ENCODE measurements at regions not wholly inside any gene's neighbourhood (a gene's known extent, or its start where the extent isn't known, plus 50 kb on each side); places are given as distances from the start of the nearest gene placed in this dataset.
"Not testable (repeated sequence)": the region's sequence is repeated elsewhere in the genome, so short reads cannot be mapped to it uniquely, and the experiment has no call there.

- Histone ChIP-seq H3K27me3 (ENCODE audit: control insufficient read depth, insufficient read depth, low read length) (no peaks in the 10 kb centered on the region), H3K9ac (ENCODE audit: low read length) (no peak overlapping the region), H3K36me3 (ENCODE audit: control insufficient read depth, insufficient read depth, low read length) (no peaks in the 10 kb centered on the region), H3K4me3 (ENCODE audit: low read length) (no peak overlapping the region), H3K4me1 (ENCODE audit: control insufficient read depth, insufficient read depth, low read length) (no peaks in the 10 kb centered on the region), H3K9me3 (ENCODE audit: control insufficient read depth, low read length) (no peaks in the 10 kb centered on the region)
Measured at GRCh38 chr5:2001300-2001699, 118.6 kb upstream of the IRX4 start.

DNA sequence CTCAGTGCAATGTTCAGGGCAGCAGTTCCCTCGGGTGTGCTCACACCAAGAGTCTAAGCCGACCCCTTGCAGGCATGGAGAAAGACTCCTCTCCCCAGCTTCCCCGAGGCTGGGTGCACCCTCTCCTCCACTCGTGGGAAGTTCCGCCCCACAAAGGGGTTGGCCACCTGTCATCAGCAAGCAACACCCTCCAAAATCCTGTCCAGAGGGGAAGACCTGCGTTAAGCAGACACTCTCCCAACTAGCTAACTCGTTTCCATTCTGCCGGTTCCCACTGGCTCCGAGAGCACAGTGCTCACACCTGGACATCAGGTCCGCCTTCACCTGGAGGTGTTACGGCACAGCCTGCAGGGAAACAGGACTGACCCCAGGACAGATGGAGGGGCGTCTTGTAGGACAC, 117.9 kb upstream of the IRX4 start:
- Histone ChIP-seq H3K9me3 (ENCODE audit: control insufficient read depth, low read length) (no peaks in the 10 kb centered on the region), H3K4me3 (ENCODE audit: low read length) (no peak overlapping the region), H3K9ac (ENCODE audit: low read length) (no peak overlapping the region), H3K27me3 (ENCODE audit: control insufficient read depth, insufficient read depth, low read length) (no peaks in the 10 kb centered on the region), H3K36me3 (ENCODE audit: control insufficient read depth, insufficient read depth, low read length) (no peaks in the 10 kb centered on the region), H3K4me1 (ENCODE audit: control insufficient read depth, insufficient read depth, low read length) (no peaks in the 10 kb centered on the region)

DNA sequence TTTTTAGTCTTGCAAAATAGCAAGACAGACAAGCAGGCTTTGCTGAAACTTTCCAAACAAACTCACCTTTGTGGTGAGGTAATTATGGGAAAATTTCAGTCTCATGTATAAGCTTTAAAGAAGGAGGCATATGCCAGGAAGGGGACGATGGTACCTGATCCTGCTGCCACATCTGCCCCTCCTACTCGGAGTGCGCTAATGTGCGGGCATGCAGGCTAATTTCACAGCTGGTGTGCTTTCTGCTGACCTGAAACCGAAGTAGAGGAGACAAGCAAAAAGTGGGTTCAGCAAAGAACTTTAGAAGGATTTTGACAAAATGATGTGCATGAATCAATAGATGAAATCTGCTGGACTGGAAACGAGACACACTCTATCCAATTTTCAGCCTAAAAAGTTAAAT, 117.1 kb upstream of the IRX4 start:
- Histone ChIP-seq H3K9me3 (ENCODE audit: control insufficient read depth, low read length) (no peaks in the 10 kb centered on the region), H3K9ac (ENCODE audit: low read length) (no peak overlapping the region), H3K4me1 (ENCODE audit: control insufficient read depth, insufficient read depth, low read length) (no peaks in the 10 kb centered on the region), H3K36me3 (ENCODE audit: control insufficient read depth, insufficient read depth, low read length) (no peaks in the 10 kb centered on the region), H3K4me3 (ENCODE audit: low read length) (no peak overlapping the region), H3K27me3 (ENCODE audit: control insufficient read depth, insufficient read depth, low read length) (no peaks in the 10 kb centered on the region)

GRCh38 chr5:1998716-1999317, 116.1 kb upstream of the IRX4 start:
- Histone ChIP-seq H3K27me3 (ENCODE audit: control insufficient read depth, insufficient read depth, low read length) (no peaks in the 10 kb centered on the region), H3K9ac (ENCODE audit: low read length) (no peak overlapping the region), H3K36me3 (ENCODE audit: control insufficient read depth, insufficient read depth, low read length) (no peaks in the 10 kb centered on the region), H3K4me1 (ENCODE audit: control insufficient read depth, insufficient read depth, low read length) (no peaks in the 10 kb centered on the region), H3K4me3 (ENCODE audit: low read length) (no peak overlapping the region), H3K9me3 (ENCODE audit: control insufficient read depth, low read length) (no peaks in the 10 kb centered on the region)

GRCh38 chr5:1998348-1998669, 115.6 kb upstream of the IRX4 start:
- Histone ChIP-seq H3K4me1 (ENCODE audit: control insufficient read depth, insufficient read depth, low read length) (no peaks in the 10 kb centered on the region), H3K27me3 (ENCODE audit: control insufficient read depth, insufficient read depth, low read length) (no peaks in the 10 kb centered on the region), H3K36me3 (ENCODE audit: control insufficient read depth, insufficient read depth, low read length) (no peaks in the 10 kb centered on the region), H3K4me3 (ENCODE audit: low read length) (no peak overlapping the region), H3K9ac (ENCODE audit: low read length) (no peak overlapping the region), H3K9me3 (ENCODE audit: control insufficient read depth, low read length) (no peaks in the 10 kb centered on the region)

DNA sequence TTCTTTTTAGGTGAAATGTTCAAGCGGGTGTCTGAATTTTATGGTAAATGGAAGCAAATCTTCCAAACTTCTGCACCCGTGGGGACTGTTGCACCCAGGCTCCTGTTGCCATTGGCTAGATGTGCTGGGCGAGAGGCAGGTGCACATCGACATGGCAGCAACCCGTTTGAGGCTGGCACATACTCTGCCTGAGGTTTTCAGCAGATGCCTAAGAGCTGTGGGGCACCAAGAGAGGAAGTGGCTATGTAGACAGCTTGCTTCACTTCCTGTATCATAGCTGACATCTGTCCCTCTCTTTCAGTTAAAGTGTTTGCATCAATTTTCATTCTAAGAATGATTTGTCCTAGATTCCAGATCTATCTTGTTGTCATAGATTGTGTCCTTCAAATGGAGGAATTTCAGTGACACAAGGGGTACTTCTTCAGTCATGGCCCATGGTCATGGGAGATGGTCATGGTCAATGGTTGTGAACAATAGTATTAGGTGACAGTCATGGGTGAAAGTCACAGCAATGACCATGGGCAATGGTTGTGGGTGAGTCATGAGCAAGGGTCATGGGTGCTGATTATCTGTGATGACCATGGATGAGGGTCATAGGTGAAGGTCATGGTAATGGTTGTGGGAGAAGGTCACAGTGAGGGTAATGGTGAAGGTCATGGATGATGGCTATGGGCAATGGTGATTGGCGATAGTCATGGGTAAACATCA, 115.1 kb upstream of the IRX4 start:
- Histone ChIP-seq H3K36me3 (ENCODE audit: control insufficient read depth, insufficient read depth, low read length) (no peaks in the 10 kb centered on the region), H3K27me3 (ENCODE audit: control insufficient read depth, insufficient read depth, low read length) (no peaks in the 10 kb centered on the region), H3K9ac (ENCODE audit: low read length) (no peak overlapping the region), H3K4me3 (ENCODE audit: low read length) (no peak overlapping the region), H3K4me1 (ENCODE audit: control insufficient read depth, insufficient read depth, low read length) (no peaks in the 10 kb centered on the region), H3K9me3 (ENCODE audit: control insufficient read depth, low read length) (no peaks in the 10 kb centered on the region)

GRCh38 chr5:1995491-1995890, 112.8 kb upstream of the IRX4 start:
- Histone ChIP-seq H3K9ac (ENCODE audit: low read length) (no peak overlapping the region), H3K9me3 (ENCODE audit: control insufficient read depth, low read length) (no peaks in the 10 kb centered on the region), H3K36me3 (ENCODE audit: control insufficient read depth, insufficient read depth, low read length) (no peaks in the 10 kb centered on the region), H3K4me1 (ENCODE audit: control insufficient read depth, insufficient read depth, low read length) (no peaks in the 10 kb centered on the region), H3K27me3 (ENCODE audit: control insufficient read depth, insufficient read depth, low read length) (no peaks in the 10 kb centered on the region), H3K4me3 (ENCODE audit: low read length) (no peak overlapping the region)

DNA sequence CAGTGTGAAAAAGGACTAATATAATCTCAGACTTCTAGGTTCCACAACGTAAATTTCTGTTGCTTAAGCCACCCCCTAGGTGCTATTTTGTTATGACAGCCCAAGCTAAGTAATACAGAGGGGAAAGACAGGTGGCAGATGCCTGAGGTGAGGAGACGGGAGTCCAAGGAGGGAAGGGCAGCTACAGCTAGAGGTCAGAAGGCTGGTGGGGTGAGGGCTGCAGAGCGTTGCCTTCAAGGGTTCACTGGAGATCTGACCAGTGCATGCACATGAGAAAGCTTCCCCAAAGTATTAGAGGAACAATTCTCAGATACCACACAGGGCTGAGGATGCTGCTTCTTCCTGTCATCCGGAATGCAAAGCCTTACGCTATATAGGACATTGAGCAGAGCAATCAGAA, 104.7 kb upstream of the IRX4 start:
- no peaks in the 10 kb centered on the region for H3K27me3 ChIP-seq (ENCODE audit: control insufficient read depth, insufficient read depth, low read length)
- H3K9ac ChIP-seq (ENCODE audit: low read length) = no peak overlapping the region
- H3K4me1 ChIP-seq (ENCODE audit: control insufficient read depth, insufficient read depth, low read length) = no peaks in the 10 kb centered on the region
- no peaks in the 10 kb centered on the region for H3K9me3 ChIP-seq (ENCODE audit: control insufficient read depth, low read length)
- no peaks in the 10 kb centered on the region for H3K36me3 ChIP-seq (ENCODE audit: control insufficient read depth, insufficient read depth, low read length)
- H3K4me3 ChIP-seq (ENCODE audit: low read length) = no peak overlapping the region

GRCh38 chr5:1985781-1986180, 103.1 kb upstream of the IRX4 start:
- Histone ChIP-seq H3K4me3 (ENCODE audit: low read length) (no peak overlapping the region), H3K27me3 (ENCODE audit: control insufficient read depth, insufficient read depth, low read length) (no peaks in the 10 kb centered on the region), H3K9me3 (ENCODE audit: control insufficient read depth, low read length) (no peaks in the 10 kb centered on the region), H3K4me1 (ENCODE audit: control insufficient read depth, insufficient read depth, low read length) (no peaks in the 10 kb centered on the region), H3K36me3 (ENCODE audit: control insufficient read depth, insufficient read depth, low read length) (no peaks in the 10 kb centered on the region), H3K9ac (ENCODE audit: low read length) (no peak overlapping the region)

DNA sequence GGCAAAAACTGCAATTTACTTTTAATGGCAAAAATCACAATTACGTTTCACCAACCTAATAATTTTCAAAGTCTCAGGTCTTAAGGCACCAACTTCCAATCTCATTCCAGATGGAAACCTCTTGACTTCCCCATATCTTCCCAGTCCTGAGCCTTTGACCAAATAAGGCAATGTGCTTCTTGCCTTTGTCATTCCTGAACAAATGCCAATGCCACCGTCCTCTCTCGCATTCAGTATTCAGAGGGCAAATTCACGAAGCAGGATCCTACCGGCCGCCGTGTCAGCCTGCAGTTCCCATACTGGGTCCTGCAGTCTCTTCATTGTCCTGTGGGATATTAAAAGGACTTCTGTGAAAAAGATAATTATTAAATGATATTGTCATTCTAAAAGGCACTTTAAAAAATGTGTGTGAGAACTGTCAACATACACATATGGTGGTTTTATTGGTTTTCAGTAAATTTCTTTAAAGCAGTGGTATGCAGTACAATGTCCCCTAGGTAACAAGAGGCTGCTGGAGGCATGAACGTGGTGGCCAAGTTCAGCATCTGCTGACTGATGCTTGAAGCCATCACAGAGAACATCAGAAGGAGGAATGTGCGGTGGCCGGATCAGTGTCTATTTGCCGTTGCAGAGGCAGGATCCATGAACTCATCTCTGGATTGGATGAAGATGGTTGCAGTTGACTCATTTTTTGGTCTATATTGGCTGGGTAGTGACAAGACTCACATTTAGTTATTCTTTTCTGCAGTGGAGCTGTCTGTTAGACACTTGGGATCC, 101.4 kb upstream of the IRX4 start:
- no peaks in the 10 kb centered on the region for H3K9me3 ChIP-seq (ENCODE audit: control insufficient read depth, low read length)
- H3K4me1 ChIP-seq (ENCODE audit: control insufficient read depth, insufficient read depth, low read length) = no peaks in the 10 kb centered on the region
- H3K27me3 ChIP-seq (ENCODE audit: control insufficient read depth, insufficient read depth, low read length) = no peaks in the 10 kb centered on the region
- no peaks in the 10 kb centered on the region for H3K36me3 ChIP-seq (ENCODE audit: control insufficient read depth, insufficient read depth, low read length)
- no peak overlapping the region for H3K9ac ChIP-seq (ENCODE audit: low read length)
- no peak overlapping the region for H3K4me3 ChIP-seq (ENCODE audit: low read length)

DNA sequence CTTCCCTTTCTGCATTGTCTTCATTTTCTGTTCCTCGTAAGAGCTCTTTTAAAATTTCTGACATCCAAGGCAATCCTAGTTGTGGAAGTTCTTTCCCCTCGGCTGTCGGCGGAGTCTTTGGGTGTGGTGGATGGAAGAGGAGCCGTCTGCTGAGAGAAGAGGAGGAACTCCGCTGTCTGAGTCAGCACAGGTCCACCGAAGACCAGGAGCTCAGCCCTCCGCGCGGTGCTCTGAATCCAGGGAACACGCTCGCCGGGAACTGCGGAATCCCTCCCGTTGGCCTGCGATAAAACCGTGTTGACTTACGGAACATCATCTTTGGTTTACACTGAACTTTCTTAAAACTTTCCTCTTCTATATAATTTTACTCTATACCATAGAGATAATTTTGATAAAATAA, 100.7 kb upstream of the IRX4 start:
- no peaks in the 10 kb centered on the region for H3K36me3 ChIP-seq (ENCODE audit: control insufficient read depth, insufficient read depth, low read length)
- no peak overlapping the region for H3K4me3 ChIP-seq (ENCODE audit: low read length)
- no peaks in the 10 kb centered on the region for H3K27me3 ChIP-seq (ENCODE audit: control insufficient read depth, insufficient read depth, low read length)
- no peak overlapping the region for H3K9ac ChIP-seq (ENCODE audit: low read length)
- H3K9me3 ChIP-seq (ENCODE audit: control insufficient read depth, low read length) = no peaks in the 10 kb centered on the region
- no peaks in the 10 kb centered on the region for H3K4me1 ChIP-seq (ENCODE audit: control insufficient read depth, insufficient read depth, low read length)

DNA sequence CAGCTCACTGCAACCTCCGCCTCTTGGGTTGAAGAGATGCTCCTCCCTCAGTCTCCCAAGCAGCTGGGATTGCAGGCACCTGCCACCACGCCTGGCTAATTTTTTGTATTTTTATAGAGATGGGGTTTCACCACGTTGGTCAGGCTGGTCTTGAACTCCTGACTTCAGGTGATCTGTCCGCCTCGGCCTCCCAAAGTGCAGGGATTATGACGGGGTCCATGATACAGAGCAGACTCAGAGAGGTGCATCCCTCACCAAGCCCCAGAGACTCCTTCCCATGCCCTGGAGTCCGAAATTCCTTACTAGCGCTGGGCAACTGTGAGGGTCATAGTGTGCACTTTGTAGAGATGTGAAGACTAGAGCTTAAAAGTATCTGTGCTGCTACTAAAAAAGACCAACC, 99.8 kb upstream of the IRX4 start:
- H3K36me3 ChIP-seq (ENCODE audit: control insufficient read depth, insufficient read depth, low read length); H3K4me3 ChIP-seq (ENCODE audit: low read length); H3K27me3 ChIP-seq (ENCODE audit: control insufficient read depth, insufficient read depth, low read length); H3K9me3 ChIP-seq (ENCODE audit: control insufficient read depth, low read length); H3K4me1 ChIP-seq (ENCODE audit: control insufficient read depth, insufficient read depth, low read length); H3K9ac ChIP-seq (ENCODE audit: low read length): not testable (repeated sequence)

Data from mucosa of stomach (tissue), 1 donor.